AG08396 (cell line): ENCODE measurements at regions not wholly inside any gene's neighbourhood (a gene's known extent, or its start where the extent isn't known, plus 50 kb on each side); places are given as distances from the start of the nearest gene placed in this dataset.

Experiments used
- DNase-seq: peaks from one replicate; pipeline ENCODE4 v3.0.0; 2012; ENCODE audit warnings: low spot score, mixed read lengths

GRCh38 chr20:11083841-11084240 lies 410.0 kb upstream of the JAG1 start:
- DNase-seq: no peak

GRCh38 chr20:11084508-11084907 lies 410.7 kb upstream of the JAG1 start:
- no peak for DNase-seq

- no peak for DNase-seq
These were observed 413.2 kb upstream of the JAG1 start for GRCh38 chr20:11086970-11087369.

GRCh38 chr20:11090751-11091150 lies 417.0 kb upstream of the JAG1 start:
- no peak for DNase-seq

GRCh38 chr20:11091511-11091910 lies 417.7 kb upstream of the JAG1 start:
- DNase-seq: no peak

- DNase-seq: no peak
These were observed 418.4 kb upstream of the JAG1 start for GRCh38 chr20:11092151-11092550.

- DNase-seq: no peak
These were observed 420.4 kb upstream of the JAG1 start for GRCh38 chr20:11094196-11094595.

- DNase-seq: no peak
These were observed 420.9 kb upstream of the JAG1 start for GRCh38 chr20:11094711-11095110.

GRCh38 chr20:11098888-11099287 lies 425.1 kb upstream of the JAG1 start:
- DNase-seq: no peak

GRCh38 chr20:11101243-11101642 lies 427.4 kb upstream of the JAG1 start:
- DNase-seq: no peak

GRCh38 chr20:11101696-11102095 lies 427.9 kb upstream of the JAG1 start:
- no peak for DNase-seq

- no peak for DNase-seq
These were observed 430.1 kb upstream of the JAG1 start for GRCh38 chr20:11103866-11104265.

- no peak for DNase-seq
These were observed 434.5 kb upstream of the JAG1 start for GRCh38 chr20:11108102-11108810.

GRCh38 chr20:11110535-11110934 lies 436.7 kb upstream of the JAG1 start:
- DNase-seq: no peak

GRCh38 chr20:11111191-11111590 lies 437.4 kb upstream of the JAG1 start:
- DNase-seq: no peak

- no peak for DNase-seq
These were observed 439.0 kb upstream of the JAG1 start for GRCh38 chr20:11112832-11113231.

- DNase-seq: no peak
These were observed 440.6 kb upstream of the JAG1 start for GRCh38 chr20:11114382-11114781.

GRCh38 chr20:11117808-11118528 lies 444.2 kb upstream of the JAG1 start:
- DNase-seq: peak; percentile 10

GRCh38 chr20:11118802-11119380 lies 445.1 kb upstream of the JAG1 start:
- no peak for DNase-seq

GRCh38 chr20:11119573-11119972 lies 445.8 kb upstream of the JAG1 start:
- no peak for DNase-seq

- no peak for DNase-seq
These were observed 446.6 kb upstream of the JAG1 start for GRCh38 chr20:11120431-11120830.

GRCh38 chr20:11124849-11125505 lies 451.2 kb upstream of the JAG1 start:
- DNase-seq: no peak

- no peak for DNase-seq
These were observed 454.5 kb upstream of the JAG1 start for GRCh38 chr20:11128220-11128718.
